CD8-positive, alpha-beta memory T cell (primary cell): ENCODE measurements at regions not wholly inside any gene's neighbourhood (a gene's known extent, or its start where the extent isn't known, plus 50 kb on each side); places are given as distances from the start of the nearest gene placed in this dataset.

Source experiments
- CTCF ChIA-PET: fragments of 350-600 bp; sonication (Branson Sonifier 250); formaldehyde crosslinking; loops from one replicate; lab custom pipeline; 2021; ENCODE audit warnings: antibody characterized with exemption; lab: Charles Lee
- POLR2A ChIA-PET: fragments of 350-600 bp; sonication (Branson Sonifier 250); formaldehyde crosslinking; loops from one replicate; lab custom pipeline; 2021; ENCODE audit warnings: antibody characterized with exemption; lab: Charles Lee
- DNase-seq, 5 donors: peaks; one replicate each; pipeline versions ENCODE4 v3.0.0 to v3.0.0-alpha.2; 2020 to 2022; ENCODE audit warnings: mixed read lengths in 1 of 5
- H3K27ac ChIP-seq: one replicate; pipeline ENCODE4 v1.7.0; 2013; ENCODE audit warnings: low read depth, mild to moderate bottlenecking, low read length, moderate library complexity
- H3K27me3 ChIP-seq: 2 replicates; pipeline ENCODE4 v1.7.0; 2013; ENCODE audit warnings: low read length, mild to moderate bottlenecking; ENCODE audit not compliant: insufficient read depth, poor library complexity, severe bottlenecking
- H3K36me3 ChIP-seq: 2 replicates; pipeline ENCODE4 v1.7.0; 2013; ENCODE audit warnings: mild to moderate bottlenecking, low read length, moderate library complexity; ENCODE audit not compliant: insufficient read depth
- H3K4me1 ChIP-seq: 2 replicates; pipeline ENCODE4 v1.7.0; 2013; ENCODE audit warnings: mild to moderate bottlenecking, low read length, moderate library complexity; ENCODE audit not compliant: insufficient read depth
- H3K4me3 ChIP-seq: 2 replicates; pipeline ENCODE4 v1.7.0; 2013; ENCODE audit warnings: mild to moderate bottlenecking, low read length
- H3K9me3 ChIP-seq: 2 replicates; pipeline ENCODE4 v1.7.0; 2013; ENCODE audit warnings: mild to moderate bottlenecking, low read length
- H3K27ac Mint-ChIP-seq, 8 donors: one replicate each; pipeline ENCODE4 v1.8.0; 2020 to 2021; ENCODE audit warnings: mixed read lengths in 8 of 8, mild to moderate bottlenecking in 6 of 8, inconsistent platforms in 3 of 8, moderate library complexity in 3 of 8
- H3K27me3 Mint-ChIP-seq, 2 donors: one replicate each; pipeline ENCODE4 v1.8.0; 2020 to 2021; ENCODE audit warnings: mixed read lengths in 2 of 2, mild to moderate bottlenecking in 1 of 2, moderate library complexity in 1 of 2
- H3K36me3 Mint-ChIP-seq, 3 donors: one replicate each; pipeline ENCODE4 v1.8.0; 2020 to 2021; ENCODE audit warnings: mixed read lengths in 3 of 3, inconsistent platforms in 1 of 3, mild to moderate bottlenecking in 1 of 3
- H3K4me1 Mint-ChIP-seq, 3 donors: one replicate each; pipeline ENCODE4 v1.8.0; 2020 to 2021; ENCODE audit warnings: mixed read lengths in 3 of 3, inconsistent platforms in 1 of 3, mild to moderate bottlenecking in 1 of 3
- H3K4me3 Mint-ChIP-seq, 7 donors: one replicate each; pipeline ENCODE4 v1.8.0; 2020 to 2021; ENCODE audit warnings: mixed read lengths in 7 of 7, mild to moderate bottlenecking in 6 of 7, moderate library complexity in 4 of 7, inconsistent platforms in 2 of 7
- H3K9me3 Mint-ChIP-seq, 5 donors: one replicate each; pipeline ENCODE4 v1.8.0; 2020 to 2022; ENCODE audit warnings: mixed read lengths in 5 of 5, mild to moderate bottlenecking in 3 of 5, moderate library complexity in 2 of 5, inconsistent platforms in 1 of 5

- Histone ChIP-seq H3K4me3 (no peak overlapping the region), H3K27me3 (no peaks in the 10 kb centered on the region), H3K36me3 (no peaks in the 10 kb centered on the region), H3K27ac (no peak overlapping the region), H3K4me1 (no peaks in the 10 kb centered on the region), H3K9me3 (no peaks in the 10 kb centered on the region)
- Mint-ChIP-seq H3K4me3 (no peak overlapping the region), H3K27me3 (peaks cover 0 to 2% of the 10 kb centered on the region in 2 donors), H3K4me1 (no peaks in the 10 kb centered on the region), H3K27ac (no peak overlapping the region), H3K36me3 (no peaks in the 10 kb centered on the region), H3K9me3 (peaks cover 0 to 2% (median 0%) of the 10 kb centered on the region in 5 donors)
- no peak for DNase-seq
- POLR2A ChIA-PET, result no interaction called here
- CTCF ChIA-PET, result no interaction called here
These were observed 272.7 kb upstream of the RGMB start for GRCh38 chr5:98500811-98501210.

- Histone ChIP-seq H3K9me3 (no peaks in the 10 kb centered on the region), H3K4me3 (no peak overlapping the region), H3K27me3 (no peaks in the 10 kb centered on the region), H3K36me3 (no peaks in the 10 kb centered on the region), H3K27ac (no peak overlapping the region), H3K4me1 (no peaks in the 10 kb centered on the region)
- Mint-ChIP-seq H3K4me1 (no peaks in the 10 kb centered on the region), H3K4me3 (no peak overlapping the region), H3K27ac (no peak overlapping the region), H3K9me3 (peaks cover 2 to 3% (median 2%) of the 10 kb centered on the region in 5 donors), H3K27me3 (peaks cover 0 to 2% of the 10 kb centered on the region in 2 donors), H3K36me3 (no peaks in the 10 kb centered on the region)
- ChIA-PET POLR2A (no interaction called here), CTCF (no interaction called here)
- no peak for DNase-seq
These were observed 269.8 kb upstream of the RGMB start for GRCh38 chr5:98503616-98504015.

- ChIA-PET POLR2A (no interaction called here), CTCF (no interaction called here)
- Histone ChIP-seq H3K27me3 (no peaks in the 10 kb centered on the region), H3K4me1 (no peaks in the 10 kb centered on the region), H3K36me3 (no peaks in the 10 kb centered on the region), H3K4me3 (no peak overlapping the region), H3K27ac (no peak overlapping the region), H3K9me3 (no peaks in the 10 kb centered on the region)
- Mint-ChIP-seq H3K27ac (no peak overlapping the region), H3K9me3 (peaks cover 2 to 3% (median 2%) of the 10 kb centered on the region in 5 donors), H3K27me3 (peaks cover 0 to 2% of the 10 kb centered on the region in 2 donors), H3K4me1 (no peaks in the 10 kb centered on the region), H3K36me3 (no peaks in the 10 kb centered on the region), H3K4me3 (no peak overlapping the region)
- DNase-seq, result no peak
These were observed 269.0 kb upstream of the RGMB start for GRCh38 chr5:98504505-98504904.

DNA sequence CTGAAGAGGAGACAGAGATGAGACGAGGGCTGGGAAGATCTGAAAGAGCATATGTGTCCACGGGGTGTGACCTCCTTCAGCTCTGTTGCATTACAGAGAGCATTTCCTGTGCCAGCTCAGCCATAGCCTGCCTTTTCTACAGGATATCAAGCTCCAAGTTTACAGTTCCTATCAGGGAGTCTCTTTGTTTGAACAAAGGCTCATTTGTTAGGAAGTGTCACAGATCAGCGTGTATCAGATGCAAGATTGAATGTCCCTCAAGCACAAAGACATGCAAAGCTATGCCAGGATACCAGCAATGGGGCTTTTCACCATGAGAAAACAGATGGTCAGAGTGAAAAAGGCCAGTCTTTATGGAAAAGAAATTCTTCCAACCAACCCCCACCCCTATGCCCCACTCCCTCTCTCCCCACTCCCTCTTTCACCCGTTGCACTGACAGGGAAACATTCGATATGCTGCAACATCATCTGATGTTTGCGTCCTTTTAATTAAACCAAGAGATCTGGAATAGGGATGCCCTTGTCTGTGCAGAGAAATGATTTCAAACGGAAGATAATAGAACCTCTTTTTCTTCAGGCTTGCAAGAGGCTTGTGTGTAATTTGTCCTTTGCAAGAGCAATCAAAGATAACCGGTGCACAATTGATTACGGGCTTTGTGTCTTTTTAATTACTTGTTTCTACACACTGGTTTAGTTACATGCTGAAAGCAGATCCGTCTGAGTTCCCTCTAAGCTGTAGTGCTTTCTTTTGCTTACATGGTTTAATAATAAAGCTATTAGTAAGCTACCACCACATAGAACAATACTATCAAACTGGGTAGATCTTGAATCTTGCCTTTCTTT is 263.1 kb upstream of the RGMB start:
- H3K9me3 Mint-ChIP-seq, result peaks cover 0 to 3% (median 2%) of the 10 kb centered on the region in 5 donors
- H3K27me3 Mint-ChIP-seq, result no peaks in the 10 kb centered on the region

GRCh38 chr5:98513380-98513779 is 260.1 kb upstream of the RGMB start:
- H3K4me1 ChIP-seq, result no peaks in the 10 kb centered on the region
- H3K9me3 ChIP-seq, result no peaks in the 10 kb centered on the region
- DNase-seq, result no peak
- no peaks in the 10 kb centered on the region for H3K27me3 ChIP-seq
- POLR2A ChIA-PET, result no interaction called here
- no peak overlapping the region for H3K27ac ChIP-seq
- H3K4me3 Mint-ChIP-seq, result no peak overlapping the region
- peaks cover 0 to 3% (median 0%) of the 10 kb centered on the region in 5 donors for H3K9me3 Mint-ChIP-seq
- H3K27me3 Mint-ChIP-seq, result peaks cover 0 to 3% of the 10 kb centered on the region in 2 donors
- no peaks in the 10 kb centered on the region for H3K36me3 ChIP-seq
- no peak overlapping the region for H3K27ac Mint-ChIP-seq
- CTCF ChIA-PET, result no interaction called here
- H3K4me1 Mint-ChIP-seq, result no peaks in the 10 kb centered on the region
- H3K4me3 ChIP-seq, result no peak overlapping the region
- H3K36me3 Mint-ChIP-seq, result no peaks in the 10 kb centered on the region

More for the DNA sequence above, 263.1 kb upstream of the RGMB start:
- Histone ChIP-seq H3K4me3 (no peak overlapping the region), H3K27me3 (no peaks in the 10 kb centered on the region), H3K27ac (no peak overlapping the region), H3K9me3 (no peaks in the 10 kb centered on the region), H3K36me3 (no peaks in the 10 kb centered on the region), H3K4me1 (no peaks in the 10 kb centered on the region)
- Mint-ChIP-seq H3K27ac (no peak overlapping the region), H3K4me3 (no peak overlapping the region), H3K4me1 (no peaks in the 10 kb centered on the region), H3K36me3 (no peaks in the 10 kb centered on the region)
- no peak for DNase-seq
- ChIA-PET CTCF (no interaction called here), POLR2A (no interaction called here)

GRCh38 chr5:98514215-98514614 is 259.2 kb upstream of the RGMB start:
- H3K9me3 Mint-ChIP-seq, result no peaks in the 10 kb centered on the region
- Histone ChIP-seq H3K36me3 (no peaks in the 10 kb centered on the region), H3K9me3 (no peaks in the 10 kb centered on the region), H3K4me1 (no peaks in the 10 kb centered on the region), H3K27me3 (no peaks in the 10 kb centered on the region), H3K27ac (no peak overlapping the region), H3K4me3 (no peak overlapping the region)
- no peaks in the 10 kb centered on the region for H3K36me3 Mint-ChIP-seq
- no peak overlapping the region for H3K27ac Mint-ChIP-seq
- CTCF ChIA-PET, result no interaction called here
- no peaks in the 10 kb centered on the region for H3K4me1 Mint-ChIP-seq
- DNase-seq, result no peak
- POLR2A ChIA-PET, result no interaction called here
- no peak overlapping the region for H3K4me3 Mint-ChIP-seq
- H3K27me3 Mint-ChIP-seq, result peaks cover 0 to 3% of the 10 kb centered on the region in 2 donors

DNA sequence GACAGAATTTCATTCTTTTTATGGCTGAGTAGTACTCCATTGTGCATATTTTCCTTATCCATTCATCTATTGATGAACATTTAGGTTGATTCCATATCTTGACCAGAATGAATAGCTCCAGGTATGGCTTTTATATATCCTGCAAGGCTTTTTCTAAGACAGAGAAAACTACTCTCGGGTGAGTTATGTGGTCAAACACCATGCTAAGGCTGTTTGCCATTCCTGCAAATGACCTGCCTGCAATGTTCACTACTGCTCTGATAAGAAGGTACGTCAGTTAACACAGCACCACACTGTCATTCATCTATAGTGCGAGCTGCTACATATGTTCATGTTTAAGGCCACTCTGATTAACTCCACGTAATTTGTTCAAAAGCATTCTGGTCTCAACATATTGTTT is 256.8 kb upstream of the RGMB start:
- DNase-seq, result no peak
- POLR2A ChIA-PET, result no interaction called here
- Histone ChIP-seq H3K27ac (no peak overlapping the region), H3K36me3 (no peaks in the 10 kb centered on the region), H3K4me3 (no peak overlapping the region), H3K27me3 (no peaks in the 10 kb centered on the region), H3K4me1 (no peaks in the 10 kb centered on the region), H3K9me3 (no peaks in the 10 kb centered on the region)
- Mint-ChIP-seq H3K4me1 (no peaks in the 10 kb centered on the region), H3K9me3 (no peaks in the 10 kb centered on the region), H3K27me3 (peaks cover 0 to 3% of the 10 kb centered on the region in 2 donors), H3K36me3 (no peaks in the 10 kb centered on the region), H3K27ac (no peak overlapping the region), H3K4me3 (no peak overlapping the region)
- CTCF ChIA-PET, result no interaction called here

GRCh38 chr5:98517560-98518366 is 255.7 kb upstream of the RGMB start:
- no peak overlapping the region for H3K4me3 Mint-ChIP-seq

More at GRCh38 chr5:98517560-98518366, 255.7 kb upstream of the RGMB start:
- Histone ChIP-seq H3K27ac (no peak overlapping the region), H3K36me3 (no peaks in the 10 kb centered on the region), H3K9me3 (no peaks in the 10 kb centered on the region), H3K27me3 (no peaks in the 10 kb centered on the region), H3K4me1 (no peaks in the 10 kb centered on the region), H3K4me3 (no peak overlapping the region)
- ChIA-PET CTCF (no interaction called here), POLR2A (no interaction called here)
- Mint-ChIP-seq H3K4me1 (no peaks in the 10 kb centered on the region), H3K9me3 (no peaks in the 10 kb centered on the region), H3K36me3 (no peaks in the 10 kb centered on the region), H3K27ac (no peak overlapping the region), H3K27me3 (peaks cover 0 to 3% of the 10 kb centered on the region in 2 donors)
- no peak for DNase-seq
